ENCODE measurements at regions not wholly inside any gene's neighbourhood (a gene's known extent, or its start where the extent isn't known, plus 50 kb on each side); places are given as distances from the start of the nearest gene placed in this dataset.

DNA sequence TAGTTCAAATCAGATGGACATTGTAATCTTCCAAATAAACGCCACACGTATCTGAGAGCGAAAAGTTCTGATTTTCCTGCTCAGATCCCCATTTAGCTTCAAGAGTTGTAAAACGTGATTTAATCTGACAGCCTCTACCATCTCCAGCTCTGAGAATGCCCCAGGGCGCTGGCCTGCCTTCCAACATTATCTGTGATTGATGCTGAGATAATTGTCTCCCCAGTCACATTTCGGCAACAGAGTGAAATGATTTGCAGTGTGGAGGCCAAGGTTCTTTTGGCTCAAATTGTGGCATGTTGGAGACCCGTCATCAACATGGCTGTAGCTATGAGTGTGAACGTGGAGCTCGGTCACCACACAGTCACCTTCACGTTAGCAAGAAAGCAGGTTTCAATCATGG lies 283.4 kb downstream of the BRD1 start:
- DNase-seq (ENCODE audit: low read depth, low spot score) (no peak), ATAC-seq (no peak)
- Histone ChIP-seq H3K4me3 (ENCODE audit: low read depth in 2 of 2, low read length in 2 of 2) (no peak overlapping the region), H3K36me3 (ENCODE audit: control insufficient read depth, insufficient read depth, low read length) (no peaks in the 10 kb centered on the region), H3K9me3 (ENCODE audit: control insufficient read depth, insufficient read depth, low read depth, low read length) (no peaks in the 10 kb centered on the region), H3K4me1 (ENCODE audit: control insufficient read depth, insufficient read depth, low read length) (no peaks in the 10 kb centered on the region), H3K27ac (ENCODE audit: low read length) (no peak overlapping the region), H3K27me3 (ENCODE audit: control insufficient read depth, insufficient read depth, low read length) (no peaks in the 10 kb centered on the region; the same call in 1 of the 2 replicates)
- ChIA-PET CTCF (no interaction called here), POLR2A (interaction anchor here (0.6 kb wide), 1 partner anchor 66 kb away, joined by 4 read pairs; no protein-coding TSS in a partner anchor)
- TF ChIP-seq POLR2AphosphoS5 (IDR thresholded peaks at IDR 0.05; ENCODE audit: low read depth, low read length) (no peak), TCF7L2 (IDR thresholded peaks at IDR 0.05; ENCODE audit: low read depth, low read length) (no peak), SIN3A (IDR thresholded peaks at IDR 0.05; ENCODE audit: borderline replicate concordance, insufficient read depth, low read depth, low read length) (no peak)
- TF ChIP-seq, protein P1, sequence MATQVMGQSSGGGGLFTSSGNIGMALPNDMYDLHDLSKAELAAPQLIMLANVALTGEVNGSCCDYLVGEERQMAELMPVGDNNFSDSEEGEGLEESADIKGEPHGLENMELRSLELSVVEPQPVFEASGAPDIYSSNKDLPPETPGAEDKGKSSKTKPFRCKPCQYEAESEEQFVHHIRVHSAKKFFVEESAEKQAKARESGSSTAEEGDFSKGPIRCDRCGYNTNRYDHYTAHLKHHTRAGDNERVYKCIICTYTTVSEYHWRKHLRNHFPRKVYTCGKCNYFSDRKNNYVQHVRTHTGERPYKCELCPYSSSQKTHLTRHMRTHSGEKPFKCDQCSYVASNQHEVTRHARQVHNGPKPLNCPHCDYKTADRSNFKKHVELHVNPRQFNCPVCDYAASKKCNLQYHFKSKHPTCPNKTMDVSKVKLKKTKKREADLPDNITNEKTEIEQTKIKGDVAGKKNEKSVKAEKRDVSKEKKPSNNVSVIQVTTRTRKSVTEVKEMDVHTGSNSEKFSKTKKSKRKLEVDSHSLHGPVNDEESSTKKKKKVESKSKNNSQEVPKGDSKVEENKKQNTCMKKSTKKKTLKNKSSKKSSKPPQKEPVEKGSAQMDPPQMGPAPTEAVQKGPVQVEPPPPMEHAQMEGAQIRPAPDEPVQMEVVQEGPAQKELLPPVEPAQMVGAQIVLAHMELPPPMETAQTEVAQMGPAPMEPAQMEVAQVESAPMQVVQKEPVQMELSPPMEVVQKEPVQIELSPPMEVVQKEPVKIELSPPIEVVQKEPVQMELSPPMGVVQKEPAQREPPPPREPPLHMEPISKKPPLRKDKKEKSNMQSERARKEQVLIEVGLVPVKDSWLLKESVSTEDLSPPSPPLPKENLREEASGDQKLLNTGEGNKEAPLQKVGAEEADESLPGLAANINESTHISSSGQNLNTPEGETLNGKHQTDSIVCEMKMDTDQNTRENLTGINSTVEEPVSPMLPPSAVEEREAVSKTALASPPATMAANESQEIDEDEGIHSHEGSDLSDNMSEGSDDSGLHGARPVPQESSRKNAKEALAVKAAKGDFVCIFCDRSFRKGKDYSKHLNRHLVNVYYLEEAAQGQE (IDR thresholded peaks at IDR 0.05; ENCODE audit: insufficient read depth in 1 of 2, low read depth in 2 of 2, low read length in 1 of 2) = no peak
- TF ChIP-seq, protein P2, sequence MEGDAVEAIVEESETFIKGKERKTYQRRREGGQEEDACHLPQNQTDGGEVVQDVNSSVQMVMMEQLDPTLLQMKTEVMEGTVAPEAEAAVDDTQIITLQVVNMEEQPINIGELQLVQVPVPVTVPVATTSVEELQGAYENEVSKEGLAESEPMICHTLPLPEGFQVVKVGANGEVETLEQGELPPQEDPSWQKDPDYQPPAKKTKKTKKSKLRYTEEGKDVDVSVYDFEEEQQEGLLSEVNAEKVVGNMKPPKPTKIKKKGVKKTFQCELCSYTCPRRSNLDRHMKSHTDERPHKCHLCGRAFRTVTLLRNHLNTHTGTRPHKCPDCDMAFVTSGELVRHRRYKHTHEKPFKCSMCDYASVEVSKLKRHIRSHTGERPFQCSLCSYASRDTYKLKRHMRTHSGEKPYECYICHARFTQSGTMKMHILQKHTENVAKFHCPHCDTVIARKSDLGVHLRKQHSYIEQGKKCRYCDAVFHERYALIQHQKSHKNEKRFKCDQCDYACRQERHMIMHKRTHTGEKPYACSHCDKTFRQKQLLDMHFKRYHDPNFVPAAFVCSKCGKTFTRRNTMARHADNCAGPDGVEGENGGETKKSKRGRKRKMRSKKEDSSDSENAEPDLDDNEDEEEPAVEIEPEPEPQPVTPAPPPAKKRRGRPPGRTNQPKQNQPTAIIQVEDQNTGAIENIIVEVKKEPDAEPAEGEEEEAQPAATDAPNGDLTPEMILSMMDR (IDR thresholded peaks at IDR 0.05) = no peak
- no TSS peak for BruUV-seq (replicated peaks)
- in situ Hi-C loops (cut with HindIII; ENCODE audit: low pct_unique_long_range_greater_than_20kb, low sequenced_read_pairs) (no loop called here), intact Hi-C loops (cut with micrococcal nuclease; ENCODE audit: unreplicated experiment) (no loop called here)

DNA sequence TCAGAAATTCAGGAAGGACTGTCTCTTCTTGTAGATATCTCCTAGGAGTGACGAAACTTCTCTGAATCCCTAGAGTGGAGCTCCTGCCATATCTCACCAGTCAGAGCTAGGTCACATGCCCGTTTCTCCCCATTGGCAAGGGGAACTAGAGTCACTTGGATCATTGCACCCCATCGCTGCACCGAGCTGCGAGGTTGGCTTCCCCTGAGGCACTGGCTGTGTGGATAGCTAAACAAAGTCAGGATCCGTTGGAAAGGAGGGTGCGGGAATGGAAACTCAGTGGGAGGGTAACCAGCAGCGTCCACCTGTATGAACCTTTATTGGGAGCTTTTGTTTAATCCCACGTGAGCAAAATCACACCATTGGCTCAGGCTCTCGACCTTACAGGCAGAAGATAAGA lies 283.8 kb downstream of the BRD1 start:
- POLR2A ChIA-PET = no interaction called here
- H3K4me1 ChIP-seq (ENCODE audit: control insufficient read depth, insufficient read depth, low read length) = no peaks in the 10 kb centered on the region
- no peaks in the 10 kb centered on the region; the same call in 1 of the 2 replicates for H3K27me3 ChIP-seq (ENCODE audit: control insufficient read depth, insufficient read depth, low read length)
- CTCF ChIA-PET = no interaction called here
- no peak overlapping the region for H3K27ac ChIP-seq (ENCODE audit: low read length)
- TF ChIP-seq SIN3A (IDR thresholded peaks at IDR 0.05; ENCODE audit: borderline replicate concordance, insufficient read depth, low read depth, low read length) (no peak), POLR2AphosphoS5 (IDR thresholded peaks at IDR 0.05; ENCODE audit: low read depth, low read length) (no peak), TCF7L2 (IDR thresholded peaks at IDR 0.05; ENCODE audit: low read depth, low read length) (no peak)
- TF ChIP-seq, protein P2 (IDR thresholded peaks at IDR 0.05) = no peak
- TF ChIP-seq, protein P1 (IDR thresholded peaks at IDR 0.05; ENCODE audit: insufficient read depth in 1 of 2, low read depth in 2 of 2, low read length in 1 of 2) = no peak
- no peaks in the 10 kb centered on the region for H3K36me3 ChIP-seq (ENCODE audit: control insufficient read depth, insufficient read depth, low read length)
- no peak for ATAC-seq
- no peak for DNase-seq (ENCODE audit: low read depth, low spot score)
- no TSS peak for BruUV-seq (replicated peaks)
- in situ Hi-C loops (cut with HindIII; ENCODE audit: low pct_unique_long_range_greater_than_20kb, low sequenced_read_pairs) (no loop called here), intact Hi-C loops (cut with micrococcal nuclease; ENCODE audit: unreplicated experiment) (no loop called here)
- no peaks in the 10 kb centered on the region for H3K9me3 ChIP-seq (ENCODE audit: control insufficient read depth, insufficient read depth, low read depth, low read length)
- no peak overlapping the region for H3K4me3 ChIP-seq (ENCODE audit: low read depth in 2 of 2, low read length in 2 of 2)

Measured in Panc1 (cell line).